GM12872 (cell line): ENCODE measurements at regions not wholly inside any gene's neighbourhood (a gene's known extent, or its start where the extent isn't known, plus 50 kb on each side); places are given as distances from the start of the nearest gene placed in this dataset.

Source experiments
- CTCF ChIP-seq: IDR thresholded peaks from 3 replicates; pipeline ENCODE4 v1.5.1; 2011; ENCODE audit warnings: low read depth, mild to moderate bottlenecking, low read length, moderate library complexity; ENCODE audit not compliant: insufficient read depth

- no peak for TF ChIP-seq CTCF
Measured at GRCh38 chr5:124179819-124180218, 566.6 kb downstream of the ZNF608 start.

DNA sequence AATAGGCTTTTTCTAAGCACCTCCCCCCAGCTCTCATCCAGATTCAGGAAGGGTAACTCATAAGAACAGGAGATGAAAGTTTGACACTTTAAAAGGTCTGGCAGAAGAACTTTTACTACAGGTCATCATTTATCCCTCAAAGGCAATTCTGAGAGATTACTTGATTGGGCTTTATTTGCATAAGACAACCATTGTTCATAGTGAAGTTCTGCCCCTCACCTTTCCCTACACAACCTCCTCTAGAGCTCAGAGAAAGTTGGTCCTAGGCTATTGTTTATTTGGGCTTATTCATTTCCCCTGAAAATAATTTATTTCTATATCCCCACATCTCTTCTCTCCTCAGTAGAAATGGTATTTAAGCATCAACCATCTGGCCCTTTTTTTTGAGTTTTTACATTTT lies 568.4 kb downstream of the ZNF608 start:
- no peak for TF ChIP-seq CTCF

GRCh38 chr5:124176692-124177091 lies 569.7 kb downstream of the ZNF608 start:
- 0 out of 3 replicates have a peak, but pooled peaks have one; percentile 10 for TF ChIP-seq CTCF

DNA sequence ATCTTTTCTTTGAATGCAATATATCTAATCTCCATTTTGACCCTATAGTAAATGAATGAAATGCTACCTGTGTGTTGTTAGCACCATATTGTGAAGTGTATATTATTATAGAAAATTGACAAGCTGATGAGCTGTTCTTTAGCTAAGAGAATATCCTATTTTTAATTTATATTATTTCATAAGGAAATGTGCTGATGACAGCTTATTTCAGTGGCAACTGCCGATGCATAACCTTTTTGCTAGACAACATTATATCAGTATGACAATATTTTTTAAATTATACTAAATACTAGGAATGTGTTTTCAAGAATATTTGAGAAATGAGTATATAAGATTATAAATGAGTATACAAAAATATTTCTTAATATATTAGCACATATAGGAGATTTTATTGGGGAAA lies 573.1 kb downstream of the ZNF608 start:
- TF ChIP-seq CTCF: no peak

GRCh38 chr5:124172389-124173003 lies 573.9 kb downstream of the ZNF608 start:
- no peak for TF ChIP-seq CTCF

DNA sequence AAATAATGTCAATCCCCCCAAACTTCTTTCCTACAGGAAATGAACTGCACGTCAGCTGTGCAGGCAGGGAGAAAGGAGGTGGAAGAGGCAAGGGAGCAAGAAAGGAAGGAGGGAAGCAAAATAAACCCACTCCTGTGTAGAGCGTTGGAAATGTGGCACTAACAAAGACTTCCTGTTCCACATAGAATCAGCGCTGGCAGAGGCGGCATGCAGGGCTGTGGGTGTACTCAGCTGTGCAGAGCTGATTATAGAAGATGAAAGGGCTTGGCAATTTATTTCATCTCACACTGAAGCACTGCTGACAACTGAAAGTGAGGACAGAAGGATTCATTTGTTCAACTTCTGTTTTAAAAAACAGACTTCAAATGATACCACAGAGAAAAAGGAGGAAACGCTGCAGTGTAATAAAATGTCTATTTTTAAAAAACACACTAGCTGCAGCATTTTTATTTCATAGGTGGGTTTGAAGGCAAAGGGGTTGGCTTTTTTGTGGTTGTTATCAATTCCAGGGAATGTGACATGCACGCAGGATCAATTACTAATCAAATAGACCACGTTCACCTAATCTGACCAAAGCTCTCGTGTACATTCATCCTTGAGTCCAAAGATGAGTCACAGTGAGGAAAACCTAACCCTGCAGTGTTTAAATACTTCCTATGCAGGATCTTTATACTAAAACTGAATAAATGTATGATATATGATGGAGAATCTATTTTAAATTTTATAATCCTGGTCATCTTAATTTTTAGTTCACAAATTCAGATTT lies 583.5 kb downstream of the ZNF608 start:
- TF ChIP-seq CTCF: no peak

DNA sequence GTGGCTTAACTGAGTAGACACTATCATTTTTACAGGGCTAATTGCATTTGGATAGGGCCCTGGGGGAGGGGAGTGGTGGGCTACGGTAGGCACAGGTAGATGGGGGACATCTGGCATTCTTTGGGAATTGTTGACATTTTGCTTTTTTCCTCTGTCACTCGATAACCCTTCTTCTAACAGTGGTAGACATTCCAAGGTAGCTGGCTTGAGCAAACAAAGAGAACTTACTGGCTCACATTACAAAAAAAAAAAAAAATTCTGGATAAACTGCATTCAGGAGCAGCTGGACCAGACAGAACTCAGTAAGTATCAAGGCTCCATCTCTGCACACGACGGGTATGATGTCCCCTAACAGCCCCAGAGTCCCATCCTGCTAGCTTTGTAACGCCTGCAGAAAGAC lies 585.2 kb downstream of the ZNF608 start:
- TF ChIP-seq CTCF: no peak
